ENCODE measurements at regions not wholly inside any gene's neighbourhood (a gene's known extent, or its start where the extent isn't known, plus 50 kb on each side); places are given as distances from the start of the nearest gene placed in this dataset.

DNA sequence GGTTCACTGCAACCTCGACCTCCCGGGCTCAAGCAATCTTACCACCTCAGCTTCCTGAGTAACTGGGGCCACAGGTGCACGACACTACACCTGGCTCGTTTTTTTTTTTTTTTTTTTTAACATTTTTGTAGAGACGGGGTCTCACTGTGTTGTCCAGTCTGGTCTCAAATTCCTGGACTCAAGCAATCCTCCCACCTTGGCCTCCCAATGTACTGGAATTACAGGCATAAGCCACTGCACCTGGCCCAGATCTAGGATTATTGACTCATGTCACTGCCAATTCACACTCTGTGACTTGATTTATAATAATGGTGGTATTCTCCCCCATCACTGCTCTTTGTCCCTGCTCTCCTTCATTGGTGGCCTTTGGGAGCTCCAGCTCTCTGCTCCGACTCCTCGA is 145.1 kb downstream of the PTPRU start:
- no peaks in the 10 kb centered on the region for H3K79me2 ChIP-seq (replicated peaks; ENCODE audit: insufficient read depth, low read length)
- no peak overlapping the region for H3K4me2 ChIP-seq (ENCODE audit: low read length)
- H3K4me3 ChIP-seq (ENCODE audit: low read length): no peak overlapping the region
- H3F3A ChIP-seq (ENCODE audit: insufficient read depth, low read length, poor library complexity, severe bottlenecking): no peaks in the 10 kb centered on the region
- H4K20me1 ChIP-seq (ENCODE audit: insufficient read depth): no peaks in the 10 kb centered on the region
- no peaks in the 10 kb centered on the region for H3K27me3 ChIP-seq (ENCODE audit: insufficient read depth, low read depth, low read length)
- no peak overlapping the region for H3K27ac ChIP-seq (ENCODE audit: low read length)
- no peaks in the 10 kb centered on the region for H3K36me3 ChIP-seq (ENCODE audit: insufficient read depth, low read length)
- H2AFZ ChIP-seq (ENCODE audit: low read depth, low read length): no peak overlapping the region
- H3K9ac ChIP-seq (ENCODE audit: low read length): no peak overlapping the region
- H3K9me2 ChIP-seq (ENCODE audit: insufficient read depth, low read length): no peaks in the 10 kb centered on the region
- peaks cover 8% of the 10 kb centered on the region for H3K9me3 ChIP-seq (ENCODE audit: low read length)
- TF ChIP-seq SMC3 (conservative IDR thresholded peaks at IDR 0.05; ENCODE audit: poor library complexity) (no peak), TAF1 (IDR thresholded peaks at IDR 0.05; ENCODE audit: low read depth) (no peak), MXI1 (conservative IDR thresholded peaks at IDR 0.05; ENCODE audit: poor library complexity, severe bottlenecking) (no peak), RAD21 (conservative IDR thresholded peaks at IDR 0.05) (no peak), EZH2 (IDR thresholded peaks at IDR 0.05; ENCODE audit: borderline replicate concordance, insufficient read depth, low read length, poor library complexity, severe bottlenecking) (no peak), POLR2AphosphoS5 (IDR thresholded peaks at IDR 0.05) (no peak), EP300 (conservative IDR thresholded peaks at IDR 0.05; ENCODE audit: poor library complexity, severe bottlenecking) (no peak)
- TF ChIP-seq, protein P1, sequence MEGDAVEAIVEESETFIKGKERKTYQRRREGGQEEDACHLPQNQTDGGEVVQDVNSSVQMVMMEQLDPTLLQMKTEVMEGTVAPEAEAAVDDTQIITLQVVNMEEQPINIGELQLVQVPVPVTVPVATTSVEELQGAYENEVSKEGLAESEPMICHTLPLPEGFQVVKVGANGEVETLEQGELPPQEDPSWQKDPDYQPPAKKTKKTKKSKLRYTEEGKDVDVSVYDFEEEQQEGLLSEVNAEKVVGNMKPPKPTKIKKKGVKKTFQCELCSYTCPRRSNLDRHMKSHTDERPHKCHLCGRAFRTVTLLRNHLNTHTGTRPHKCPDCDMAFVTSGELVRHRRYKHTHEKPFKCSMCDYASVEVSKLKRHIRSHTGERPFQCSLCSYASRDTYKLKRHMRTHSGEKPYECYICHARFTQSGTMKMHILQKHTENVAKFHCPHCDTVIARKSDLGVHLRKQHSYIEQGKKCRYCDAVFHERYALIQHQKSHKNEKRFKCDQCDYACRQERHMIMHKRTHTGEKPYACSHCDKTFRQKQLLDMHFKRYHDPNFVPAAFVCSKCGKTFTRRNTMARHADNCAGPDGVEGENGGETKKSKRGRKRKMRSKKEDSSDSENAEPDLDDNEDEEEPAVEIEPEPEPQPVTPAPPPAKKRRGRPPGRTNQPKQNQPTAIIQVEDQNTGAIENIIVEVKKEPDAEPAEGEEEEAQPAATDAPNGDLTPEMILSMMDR (IDR thresholded peaks at IDR 0.05; ENCODE audit: poor library complexity, severe bottlenecking): no peak
- TF ChIP-seq, protein P2, sequence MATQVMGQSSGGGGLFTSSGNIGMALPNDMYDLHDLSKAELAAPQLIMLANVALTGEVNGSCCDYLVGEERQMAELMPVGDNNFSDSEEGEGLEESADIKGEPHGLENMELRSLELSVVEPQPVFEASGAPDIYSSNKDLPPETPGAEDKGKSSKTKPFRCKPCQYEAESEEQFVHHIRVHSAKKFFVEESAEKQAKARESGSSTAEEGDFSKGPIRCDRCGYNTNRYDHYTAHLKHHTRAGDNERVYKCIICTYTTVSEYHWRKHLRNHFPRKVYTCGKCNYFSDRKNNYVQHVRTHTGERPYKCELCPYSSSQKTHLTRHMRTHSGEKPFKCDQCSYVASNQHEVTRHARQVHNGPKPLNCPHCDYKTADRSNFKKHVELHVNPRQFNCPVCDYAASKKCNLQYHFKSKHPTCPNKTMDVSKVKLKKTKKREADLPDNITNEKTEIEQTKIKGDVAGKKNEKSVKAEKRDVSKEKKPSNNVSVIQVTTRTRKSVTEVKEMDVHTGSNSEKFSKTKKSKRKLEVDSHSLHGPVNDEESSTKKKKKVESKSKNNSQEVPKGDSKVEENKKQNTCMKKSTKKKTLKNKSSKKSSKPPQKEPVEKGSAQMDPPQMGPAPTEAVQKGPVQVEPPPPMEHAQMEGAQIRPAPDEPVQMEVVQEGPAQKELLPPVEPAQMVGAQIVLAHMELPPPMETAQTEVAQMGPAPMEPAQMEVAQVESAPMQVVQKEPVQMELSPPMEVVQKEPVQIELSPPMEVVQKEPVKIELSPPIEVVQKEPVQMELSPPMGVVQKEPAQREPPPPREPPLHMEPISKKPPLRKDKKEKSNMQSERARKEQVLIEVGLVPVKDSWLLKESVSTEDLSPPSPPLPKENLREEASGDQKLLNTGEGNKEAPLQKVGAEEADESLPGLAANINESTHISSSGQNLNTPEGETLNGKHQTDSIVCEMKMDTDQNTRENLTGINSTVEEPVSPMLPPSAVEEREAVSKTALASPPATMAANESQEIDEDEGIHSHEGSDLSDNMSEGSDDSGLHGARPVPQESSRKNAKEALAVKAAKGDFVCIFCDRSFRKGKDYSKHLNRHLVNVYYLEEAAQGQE (IDR thresholded peaks at IDR 0.05; ENCODE audit: borderline replicate concordance): no peak

DNA sequence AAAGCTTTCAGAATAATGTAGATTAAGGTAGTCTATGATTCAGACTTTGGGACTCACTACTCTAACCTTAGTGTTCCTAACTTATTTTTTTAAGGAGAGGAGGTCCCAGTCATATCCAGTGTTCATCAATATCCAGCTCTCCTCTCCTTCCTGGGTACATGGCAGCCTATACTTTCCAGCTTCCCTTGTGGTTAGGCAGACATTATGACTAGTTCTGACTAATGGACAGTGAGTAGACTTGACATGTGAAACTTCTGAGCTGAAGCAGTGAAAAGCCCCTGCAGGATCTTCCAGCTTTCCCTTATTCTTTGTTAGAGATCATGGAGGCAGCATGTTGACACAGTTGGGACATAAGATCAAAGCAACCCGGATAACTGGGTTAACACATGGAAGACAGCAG is 144.2 kb downstream of the PTPRU start:
- no peaks in the 10 kb centered on the region for H3K9me2 ChIP-seq (ENCODE audit: insufficient read depth, low read length)
- no peaks in the 10 kb centered on the region for H3K27me3 ChIP-seq (ENCODE audit: insufficient read depth, low read depth, low read length)
- H3K4me2 ChIP-seq (ENCODE audit: low read length): no peak overlapping the region
- H3K36me3 ChIP-seq (ENCODE audit: insufficient read depth, low read length): no peaks in the 10 kb centered on the region
- H3K79me2 ChIP-seq (replicated peaks; ENCODE audit: insufficient read depth, low read length): no peaks in the 10 kb centered on the region
- peaks cover 8% of the 10 kb centered on the region for H3K9me3 ChIP-seq (ENCODE audit: low read length)
- no peak overlapping the region for H3K9ac ChIP-seq (ENCODE audit: low read length)
- H3K27ac ChIP-seq (ENCODE audit: low read length): no peak overlapping the region
- no peak for TF ChIP-seq TAF1 (IDR thresholded peaks at IDR 0.05; ENCODE audit: low read depth)
- no peak for TF ChIP-seq RAD21 (conservative IDR thresholded peaks at IDR 0.05)
- no peak for TF ChIP-seq POLR2AphosphoS5 (IDR thresholded peaks at IDR 0.05)
- TF ChIP-seq, protein P2 (IDR thresholded peaks at IDR 0.05; ENCODE audit: borderline replicate concordance): no peak
- TF ChIP-seq SMC3 (conservative IDR thresholded peaks at IDR 0.05; ENCODE audit: poor library complexity): no peak
- TF ChIP-seq EP300 (conservative IDR thresholded peaks at IDR 0.05; ENCODE audit: poor library complexity, severe bottlenecking): no peak
- TF ChIP-seq, protein P1 (IDR thresholded peaks at IDR 0.05; ENCODE audit: poor library complexity, severe bottlenecking): no peak
- TF ChIP-seq MXI1 (conservative IDR thresholded peaks at IDR 0.05; ENCODE audit: poor library complexity, severe bottlenecking): no peak
- no peak for TF ChIP-seq EZH2 (IDR thresholded peaks at IDR 0.05; ENCODE audit: borderline replicate concordance, insufficient read depth, low read length, poor library complexity, severe bottlenecking)
- no peaks in the 10 kb centered on the region for H4K20me1 ChIP-seq (ENCODE audit: insufficient read depth)
- no peak overlapping the region for H2AFZ ChIP-seq (ENCODE audit: low read depth, low read length)
- H3K4me3 ChIP-seq (ENCODE audit: low read length): no peak overlapping the region
- no peaks in the 10 kb centered on the region for H3F3A ChIP-seq (ENCODE audit: insufficient read depth, low read length, poor library complexity, severe bottlenecking)

Measured in neural cell (in vitro differentiated cells).